ENCODE measurements at regions not wholly inside any gene's neighbourhood (a gene's known extent, or its start where the extent isn't known, plus 50 kb on each side); places are given as distances from the start of the nearest gene placed in this dataset.
"Not testable (repeated sequence)": the region's sequence is repeated elsewhere in the genome, so short reads cannot be mapped to it uniquely, and the experiment has no call there.

GRCh38 chr14:43547596-43547995 is 959.5 kb downstream of the FSCB start:
- TF ChIP-seq CTCF, POLR2A (IDR thresholded peaks at IDR 0.05): not testable (repeated sequence)
